GM21381 (cell line): ENCODE measurements at regions not wholly inside any gene's neighbourhood (a gene's known extent, or its start where the extent isn't known, plus 50 kb on each side); places are given as distances from the start of the nearest gene placed in this dataset.
A peak's percentile ranks its signal among the peaks of the same experiment; 100 is the strongest.

Experiments used
- ATAC-seq: cut with Tn5 transposase; IDR thresholded peaks from one replicate; pipeline ENCODE4 v1.9.1; 2021; ENCODE audit warnings: mild to moderate bottlenecking, moderate library complexity; ENCODE audit not compliant: unreplicated experiment

DNA sequence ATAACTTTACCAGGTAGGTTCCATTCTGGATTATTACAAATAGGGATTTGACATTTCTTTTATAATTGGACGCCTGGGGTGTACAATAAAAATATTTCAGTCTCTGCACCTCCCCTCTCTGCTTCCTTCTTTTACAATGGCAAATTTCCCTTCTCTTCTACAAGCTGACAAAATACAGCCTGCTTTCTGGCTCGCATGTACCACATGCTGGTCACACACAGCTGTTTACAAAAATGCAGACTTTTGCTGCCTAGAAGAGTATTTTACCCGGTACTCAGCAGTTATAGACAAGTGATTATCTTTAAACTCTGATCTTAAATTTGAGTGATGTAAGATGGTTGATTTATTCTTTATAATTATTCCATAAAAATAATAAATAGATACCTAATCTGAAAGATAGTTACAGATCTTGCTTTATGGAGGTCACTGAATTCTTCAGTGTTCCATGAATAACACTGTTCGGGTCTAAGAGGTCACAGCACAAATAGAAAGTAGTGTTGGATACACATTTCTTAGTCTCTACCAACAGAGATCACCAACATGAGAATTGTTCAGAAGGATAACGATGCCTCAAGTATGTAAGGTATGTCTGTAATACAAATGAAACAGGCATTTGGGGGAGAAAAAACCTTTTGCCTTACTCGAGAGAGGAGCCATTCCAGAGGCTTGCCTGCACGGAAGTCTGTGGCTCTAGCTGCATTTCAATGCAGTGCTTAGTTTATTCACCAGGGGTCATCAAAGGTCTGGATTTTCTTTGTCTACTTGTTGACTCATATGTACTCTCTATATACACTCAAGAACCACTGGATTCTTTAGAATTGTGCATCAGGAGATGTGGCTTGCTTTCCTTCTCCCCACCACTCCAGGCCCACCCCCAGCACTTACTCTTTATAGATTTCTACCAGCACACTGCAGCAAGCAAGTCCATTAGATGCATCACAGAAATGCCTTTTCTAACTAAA is 206.6 kb upstream of the RFX3 start:
- peak; percentile 86 for ATAC-seq

DNA sequence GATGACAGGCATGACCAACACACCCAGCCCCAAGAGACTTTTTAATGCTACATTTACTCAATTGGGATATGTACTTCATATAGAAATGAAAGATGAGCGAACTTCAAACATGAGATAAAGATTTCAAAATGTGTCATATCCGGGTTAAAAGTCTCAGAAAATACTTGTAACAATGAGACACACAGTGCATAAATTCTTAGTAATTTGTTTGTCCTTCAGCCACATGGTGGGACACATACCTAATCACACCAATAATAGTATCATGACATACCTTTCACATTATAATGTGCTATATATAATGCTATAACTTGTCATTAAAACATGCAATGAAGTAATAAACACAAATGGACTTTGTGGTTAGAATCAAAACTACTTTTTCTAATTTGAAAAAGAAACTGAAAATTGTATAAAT is 204.7 kb upstream of the RFX3 start:
- ATAC-seq = peak; percentile 40

DNA sequence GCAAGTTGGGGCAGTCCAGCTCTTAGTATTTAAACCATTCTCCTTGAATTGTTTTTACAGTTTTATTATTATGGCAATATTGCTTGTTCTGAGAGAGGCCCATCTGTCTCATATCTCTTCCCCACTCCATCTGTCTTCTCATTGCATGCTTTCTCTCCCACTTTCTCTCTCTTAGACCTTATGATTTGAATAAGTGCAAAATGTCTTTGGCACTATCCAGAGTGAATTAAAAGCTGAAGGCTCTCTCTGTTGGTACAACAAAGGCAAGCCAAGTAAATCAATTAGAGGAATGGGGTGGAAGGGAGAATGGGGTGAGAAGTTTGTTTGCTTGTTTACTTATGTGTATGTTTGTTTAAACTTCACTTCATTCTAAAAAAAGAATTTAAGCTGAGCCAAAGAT is 195.3 kb upstream of the RFX3 start:
- no peak for ATAC-seq

DNA sequence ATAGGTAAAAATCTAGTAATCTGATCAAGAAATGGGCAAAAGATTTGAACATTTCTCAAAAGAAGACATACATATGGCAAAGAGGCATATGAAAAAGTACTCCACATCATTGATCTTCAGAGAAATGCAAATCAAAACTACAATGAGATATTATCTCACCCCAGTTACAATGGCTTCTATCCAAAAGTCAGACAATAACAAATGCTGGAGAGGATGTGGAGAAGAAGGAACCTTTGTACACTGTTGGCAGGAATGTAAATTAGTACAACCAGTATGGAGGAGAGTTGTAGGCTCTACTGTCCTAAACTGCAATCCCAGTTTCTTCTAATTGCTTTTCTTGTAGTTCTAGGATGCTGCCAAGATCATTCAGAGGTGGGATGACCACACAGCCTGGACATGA is 193.5 kb upstream of the RFX3 start:
- no peak for ATAC-seq

DNA sequence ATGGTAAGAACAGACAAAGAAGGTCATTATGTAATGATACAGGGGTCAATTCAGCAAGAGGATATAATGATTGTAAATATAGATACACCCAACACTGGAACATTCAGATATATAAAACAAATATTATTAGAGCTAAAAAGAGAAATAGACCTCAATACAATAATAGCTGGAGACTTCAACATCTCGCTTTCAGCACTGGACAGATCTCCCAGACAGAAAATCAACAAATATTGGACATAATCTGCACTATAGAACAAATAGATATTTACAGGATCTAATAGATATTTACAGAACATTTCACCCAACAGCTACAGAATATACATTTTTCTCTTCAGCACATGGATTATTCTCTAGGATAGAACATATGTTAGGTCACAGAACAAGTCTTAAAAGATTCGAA is 190.6 kb upstream of the RFX3 start:
- ATAC-seq = no peak

DNA sequence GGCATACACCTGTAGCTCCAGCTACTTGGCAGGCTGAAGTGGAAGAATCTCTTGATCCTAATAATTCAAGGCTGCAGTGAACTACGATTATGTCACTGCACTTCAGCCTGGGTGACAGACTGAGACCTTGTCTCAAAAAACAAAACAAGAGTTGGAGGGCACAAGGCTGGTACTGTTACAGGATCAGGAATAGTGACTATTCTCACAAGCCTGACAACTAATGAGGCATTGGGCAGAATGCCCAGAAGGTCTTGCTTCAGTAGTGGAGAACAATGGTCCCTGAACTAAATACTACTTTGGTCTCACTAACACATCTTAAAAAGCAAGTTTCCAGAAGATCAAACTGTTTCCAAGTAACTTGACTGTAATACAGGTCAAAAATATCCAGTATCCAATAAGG is 182.9 kb upstream of the RFX3 start:
- no peak for ATAC-seq

DNA sequence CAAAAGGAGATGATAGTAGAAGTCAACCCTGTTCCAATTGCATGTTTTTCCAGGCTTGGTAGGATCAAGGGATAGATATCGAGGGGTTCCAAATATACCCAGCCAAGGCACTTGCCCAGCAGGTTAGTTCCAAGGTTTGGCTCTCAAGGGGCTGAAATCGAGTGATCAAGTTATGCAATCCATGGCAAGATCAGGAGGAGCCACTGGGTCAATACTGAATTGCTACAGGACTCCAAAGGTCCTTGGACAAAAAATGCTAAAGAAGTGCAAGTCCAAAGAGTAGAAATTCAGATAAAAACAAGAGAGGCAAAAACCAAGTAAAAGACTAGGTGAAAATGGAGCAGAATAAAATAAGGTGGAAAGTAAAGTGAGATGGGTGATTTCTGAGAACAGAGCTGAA is 179.1 kb upstream of the RFX3 start:
- no peak for ATAC-seq

DNA sequence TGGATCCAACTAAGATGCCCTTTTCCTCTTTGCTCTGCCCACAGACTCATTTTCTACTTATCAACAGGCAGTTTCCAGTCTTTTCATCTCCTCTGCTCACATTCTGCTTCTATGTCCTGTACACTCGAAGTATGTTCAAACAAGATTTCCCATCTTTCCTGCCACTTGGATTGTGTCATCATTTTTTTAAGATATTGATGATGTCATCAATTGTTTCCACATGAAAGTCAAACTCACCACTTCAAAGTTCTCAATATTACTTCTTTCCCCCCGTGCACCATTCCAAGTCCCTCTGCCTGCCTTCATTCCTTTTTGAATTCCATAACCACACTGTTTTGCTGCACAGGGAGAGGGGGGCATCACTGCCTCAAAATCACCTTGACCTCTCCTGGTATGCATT is 175.0 kb upstream of the RFX3 start:
- ATAC-seq = no peak

DNA sequence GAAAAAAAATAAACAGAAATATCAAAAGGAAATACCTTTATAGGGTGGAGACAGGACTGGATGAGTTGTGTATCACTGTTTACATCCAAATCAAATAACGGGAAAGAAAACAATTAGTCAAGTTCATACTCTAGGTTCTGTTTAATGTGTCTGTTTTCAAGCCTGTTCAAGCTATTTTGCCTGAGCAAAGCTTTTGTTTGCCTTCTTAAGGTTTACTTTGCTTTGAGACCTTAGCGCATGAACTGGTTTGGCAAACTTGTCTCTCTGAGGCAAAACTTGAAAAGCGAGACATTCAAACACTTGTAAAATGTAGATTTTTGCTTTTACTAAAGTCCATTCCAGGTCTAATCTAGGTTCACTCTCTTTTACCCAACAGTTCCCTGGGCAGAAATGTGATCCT is 174.1 kb upstream of the RFX3 start:
- no peak for ATAC-seq

DNA sequence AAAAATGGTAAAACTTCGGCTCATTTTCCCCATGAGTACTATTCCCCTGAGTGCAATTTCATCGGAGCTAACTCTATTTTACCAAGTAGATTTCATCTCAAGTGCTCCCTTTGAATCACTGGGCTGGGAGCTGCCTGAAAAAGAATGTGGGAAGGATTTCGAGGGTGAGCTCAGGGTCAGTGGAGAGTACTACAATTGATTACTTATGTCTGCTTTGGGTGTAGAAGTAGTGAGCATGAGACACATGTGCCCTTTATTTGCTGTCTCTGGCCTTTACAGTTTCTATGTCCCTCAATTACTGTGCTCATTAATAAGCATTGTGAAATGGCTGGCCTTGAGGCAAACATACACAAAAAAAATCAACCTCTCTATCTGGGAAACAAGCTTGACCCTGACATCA is 172.7 kb upstream of the RFX3 start:
- no peak for ATAC-seq

DNA sequence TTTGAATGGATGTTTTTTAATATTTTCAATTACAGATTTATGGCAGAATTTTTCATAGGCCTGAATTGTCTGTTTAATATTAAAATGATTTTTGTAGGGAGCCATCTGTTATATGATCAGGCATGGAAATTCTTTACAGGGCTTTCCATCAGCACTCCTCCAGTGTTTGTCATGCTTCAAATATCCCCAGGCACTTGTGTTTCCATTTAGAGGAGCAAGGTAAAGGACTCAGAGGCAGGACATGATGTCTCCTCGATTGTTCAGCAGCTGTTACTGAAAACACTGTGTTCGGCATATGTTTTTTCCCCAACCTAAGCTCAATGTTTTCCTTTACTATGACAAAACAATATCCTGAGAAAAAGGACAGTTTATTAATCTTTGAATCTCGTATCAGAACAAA is 172.3 kb upstream of the RFX3 start:
- ATAC-seq = no peak

DNA sequence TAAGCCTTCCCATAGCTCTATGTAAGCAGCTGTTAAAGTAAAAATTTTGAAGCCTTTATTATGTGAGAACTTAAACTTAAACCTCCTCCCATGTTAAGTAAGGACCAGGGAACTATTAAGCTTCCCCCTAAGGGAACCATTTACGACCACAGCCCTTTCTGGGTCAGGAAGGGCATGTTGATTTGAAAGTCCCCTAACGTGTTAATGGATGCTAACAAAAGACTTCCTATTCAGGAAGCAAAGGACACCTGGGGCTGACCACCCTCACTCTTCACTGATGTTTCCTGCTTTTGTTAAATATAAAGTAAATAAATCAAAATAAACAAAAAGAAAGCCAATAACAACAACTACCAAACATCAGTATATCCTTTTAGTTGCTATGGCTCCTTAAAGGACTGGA is 170.6 kb upstream of the RFX3 start:
- no peak for ATAC-seq

DNA sequence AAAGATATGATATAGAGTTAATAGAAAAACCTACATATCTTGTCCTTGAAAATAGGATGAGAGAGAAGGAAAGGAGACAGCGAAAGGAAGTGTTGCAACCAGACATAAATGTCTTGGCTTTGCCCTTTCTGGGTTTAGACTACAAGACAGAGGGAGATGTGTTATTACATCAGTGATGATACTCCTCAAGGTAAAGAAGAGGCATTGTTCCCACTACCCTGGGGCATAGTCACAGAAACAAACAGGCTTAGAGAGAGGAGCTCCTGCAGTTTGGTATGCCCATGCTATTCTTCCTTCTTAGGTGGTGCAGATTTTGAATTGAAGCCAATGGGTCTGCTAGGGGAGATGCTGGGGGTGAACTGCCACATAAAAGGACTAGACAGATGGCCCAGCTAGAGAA is 166.8 kb upstream of the RFX3 start:
- no peak for ATAC-seq

DNA sequence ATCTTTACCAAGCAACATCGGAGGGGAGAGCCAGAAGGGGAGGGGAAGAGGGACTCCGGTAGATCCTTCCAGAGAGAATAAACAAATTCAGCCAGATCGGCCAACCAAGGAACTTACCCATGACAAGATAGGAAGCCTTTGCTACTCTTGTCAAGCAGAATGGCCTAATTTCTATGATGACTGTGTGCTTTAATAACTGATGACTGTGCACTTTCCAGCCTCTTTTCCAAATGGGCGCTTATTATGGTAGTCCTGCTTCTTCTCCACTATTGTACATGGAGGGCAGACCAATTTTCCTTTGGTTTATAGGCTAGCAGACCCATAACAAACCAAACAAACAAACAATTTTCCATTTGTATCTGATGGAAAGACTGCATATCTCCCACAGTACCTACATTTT is 163.8 kb upstream of the RFX3 start:
- no peak for ATAC-seq

DNA sequence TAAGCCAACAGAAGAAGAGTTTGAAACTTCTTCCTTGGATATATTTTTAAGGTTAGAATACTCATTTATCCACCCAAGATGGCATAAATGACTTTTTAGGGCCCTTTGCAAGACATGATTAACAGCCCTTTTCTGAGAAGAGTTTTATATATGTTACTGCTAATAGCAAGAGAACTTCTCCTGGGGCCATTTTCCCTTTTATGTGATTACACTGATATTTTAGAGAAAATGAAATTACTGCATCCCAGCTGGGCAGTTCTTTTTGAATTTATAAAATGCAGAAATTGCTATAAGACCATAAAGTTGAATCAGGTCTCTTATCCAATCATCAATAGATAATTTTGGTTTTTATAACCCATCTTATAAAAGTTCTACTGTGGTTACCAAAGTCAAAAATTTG is 161.3 kb upstream of the RFX3 start:
- ATAC-seq = no peak

DNA sequence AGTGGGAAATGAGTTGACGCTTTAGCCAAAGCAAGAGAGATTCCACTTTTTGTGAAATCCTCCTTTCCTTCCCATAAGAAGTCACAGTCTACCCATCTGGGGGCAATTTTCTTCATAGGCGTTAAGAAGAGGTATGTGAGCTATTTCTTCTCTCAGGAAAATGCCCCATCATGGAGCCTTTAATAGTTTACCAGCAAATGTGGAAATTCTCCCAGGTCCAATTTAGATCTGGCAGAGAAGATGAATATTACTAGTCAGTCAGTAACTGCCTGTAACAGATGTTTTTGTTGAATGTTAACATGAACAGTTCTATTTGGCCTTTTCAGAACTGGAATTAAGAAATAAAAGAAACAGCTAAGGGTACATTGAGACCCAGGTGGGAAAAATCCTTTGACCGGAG is 156.4 kb upstream of the RFX3 start:
- ATAC-seq = no peak

DNA sequence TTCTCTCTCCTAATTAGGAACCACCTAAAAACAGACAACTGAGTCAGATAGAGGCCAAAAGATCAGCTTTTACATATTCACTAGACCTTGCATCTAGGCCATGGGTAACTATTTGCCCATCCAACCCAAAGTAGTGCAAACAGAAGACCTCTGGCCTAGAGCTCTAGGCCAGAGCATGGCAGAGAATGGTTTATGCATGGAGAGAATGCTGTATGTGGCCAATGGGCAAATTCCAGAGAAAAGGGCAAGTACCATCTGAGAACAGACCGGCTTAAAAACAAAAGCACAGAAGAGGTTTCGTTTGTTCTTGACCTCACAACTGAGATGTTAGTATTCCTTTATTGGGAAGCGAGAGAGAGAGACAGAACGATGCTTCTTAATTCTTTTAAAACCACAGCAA is 151.7 kb upstream of the RFX3 start:
- no peak for ATAC-seq

DNA sequence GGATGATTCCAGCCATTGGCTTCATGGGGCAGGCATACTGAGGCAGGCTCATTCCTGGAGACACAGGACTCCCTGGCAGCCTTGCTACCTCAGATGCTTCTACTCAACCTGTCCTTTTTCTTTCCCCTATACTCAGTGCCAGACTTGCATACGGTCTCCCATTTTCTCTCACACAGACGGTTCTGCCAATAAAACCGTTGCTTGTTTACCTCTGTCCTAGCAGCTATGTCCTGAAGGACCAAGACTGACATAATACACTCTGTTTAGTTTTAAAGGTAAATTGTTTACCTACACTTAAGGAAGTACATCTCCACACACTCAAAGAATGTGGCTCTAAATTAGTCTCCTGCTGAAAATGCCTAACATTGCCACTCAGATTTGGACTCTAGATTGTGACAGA is 151.0 kb upstream of the RFX3 start:
- no peak for ATAC-seq

DNA sequence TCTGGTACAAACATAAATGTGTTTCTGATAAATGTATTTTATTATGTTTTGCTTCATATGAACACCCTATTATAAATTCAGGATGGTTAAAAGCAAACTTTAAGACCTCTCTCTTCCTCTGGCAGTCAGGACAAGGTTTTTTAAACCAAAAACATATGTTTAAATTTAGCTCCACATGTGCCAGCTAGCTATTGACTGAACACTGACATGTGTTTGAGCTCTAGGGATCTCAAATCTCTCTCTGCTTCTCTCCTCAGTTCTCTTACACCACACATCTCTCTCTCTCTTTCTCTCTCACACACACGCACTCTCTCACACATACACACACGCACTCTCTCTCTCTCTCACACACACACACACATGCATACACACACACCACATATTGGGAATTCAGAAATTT is 150.1 kb upstream of the RFX3 start:
- ATAC-seq = no peak

DNA sequence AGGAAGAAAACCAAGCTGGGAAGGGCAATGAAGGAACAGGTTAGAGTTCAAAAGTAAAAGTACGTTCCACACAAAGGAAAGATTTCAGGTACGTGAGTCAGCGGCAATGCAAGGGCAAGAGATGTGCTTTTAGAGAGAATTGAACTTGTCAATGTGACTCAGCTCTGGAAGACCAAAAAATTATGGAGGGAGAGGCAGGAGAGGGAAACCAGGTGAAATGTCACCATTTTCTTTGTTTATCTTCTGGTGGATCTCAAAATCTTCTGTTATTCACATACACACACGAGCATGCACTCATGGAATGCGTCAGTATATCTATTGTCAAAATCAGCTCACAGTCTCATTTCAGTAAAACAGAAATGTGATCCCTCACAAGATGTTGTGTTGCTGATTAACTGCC is 148.8 kb upstream of the RFX3 start:
- no peak for ATAC-seq

DNA sequence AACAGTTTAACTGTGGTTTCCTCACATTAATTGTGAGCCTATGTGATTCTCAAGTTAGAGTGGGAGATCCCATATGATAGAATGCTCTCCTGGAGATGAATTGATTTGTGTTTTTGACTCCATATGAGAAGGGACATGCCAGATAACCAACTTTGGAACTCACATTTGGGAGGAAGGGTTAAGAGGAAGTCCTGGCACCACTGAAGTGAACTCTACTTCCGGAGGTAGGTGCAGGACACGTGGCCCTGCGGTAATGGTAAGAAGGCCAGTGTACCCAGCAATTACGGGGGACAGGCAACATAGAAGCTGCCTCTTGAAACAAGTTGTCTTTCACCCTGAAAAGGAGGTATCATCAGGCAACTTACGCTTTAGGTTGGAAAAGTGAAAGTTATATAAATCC is 146.6 kb upstream of the RFX3 start:
- no peak for ATAC-seq

DNA sequence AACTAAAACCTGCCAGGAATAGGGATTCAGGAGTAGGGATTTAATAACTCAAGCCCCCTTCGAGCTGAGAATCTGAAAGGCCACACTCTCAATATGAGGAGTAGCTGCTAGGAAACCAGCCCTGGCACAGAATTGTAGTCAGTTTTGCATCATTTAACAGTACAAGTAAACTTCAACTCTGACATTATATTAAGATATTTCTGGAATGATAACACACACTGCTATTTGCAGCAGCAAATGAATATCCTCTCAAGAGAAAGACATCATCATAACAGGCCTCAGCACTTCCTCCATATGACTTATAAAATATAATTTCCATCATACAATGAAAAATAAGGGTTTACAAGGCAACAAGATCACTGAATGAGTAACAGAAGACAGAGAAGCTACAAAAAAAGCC is 138.2 kb upstream of the RFX3 start:
- no peak for ATAC-seq

DNA sequence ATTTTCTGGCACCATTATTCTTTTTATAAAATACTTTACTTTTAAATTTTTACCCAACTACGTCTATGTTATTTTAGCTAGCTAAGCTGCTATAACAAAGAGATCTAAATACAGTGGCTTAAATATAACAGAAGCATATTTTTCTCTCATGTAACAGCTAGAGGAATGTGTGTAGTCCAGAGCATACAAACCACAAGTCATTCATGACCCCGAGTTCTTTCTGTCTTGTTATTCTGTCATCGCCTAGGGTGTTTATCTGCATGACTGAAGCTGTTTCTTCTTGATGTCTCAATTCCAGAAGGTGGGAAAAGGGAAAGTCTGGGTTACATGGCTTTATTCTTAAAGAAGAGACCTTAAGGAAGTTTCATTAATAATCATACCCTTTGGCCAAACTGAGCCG is 136.9 kb upstream of the RFX3 start:
- no peak for ATAC-seq
